ENCODE measurements at regions not wholly inside any gene's neighbourhood (a gene's known extent, or its start where the extent isn't known, plus 50 kb on each side); places are given as distances from the start of the nearest gene placed in this dataset.

GRCh38 chr11:81888391-81888790, 845.3 kb downstream of the FAM181B start:
- no peaks in the 10 kb centered on the region for H3K9me3 ChIP-seq
- H3K4me1 ChIP-seq, result no peaks in the 10 kb centered on the region
- TF ChIP-seq POLR2A (IDR thresholded peaks at IDR 0.05) (no peak), CTCF (IDR thresholded peaks at IDR 0.05) (no peak)
- intact Hi-C loops (cut with DNase I; ENCODE audit: low total_unique reads), result no loop called here
- H3K4me3 ChIP-seq, result no peak overlapping the region
- H3K27me3 ChIP-seq, result no peaks in the 10 kb centered on the region
- no peak for DNase-seq
- H3K36me3 ChIP-seq (ENCODE audit: low read depth, missing control alignments), result no peaks in the 10 kb centered on the region
- no peak overlapping the region for H3K27ac ChIP-seq
- WGBS, 2 donors, result 86 to 90% methylated on average over 1 of the region's 1 CpG

DNA sequence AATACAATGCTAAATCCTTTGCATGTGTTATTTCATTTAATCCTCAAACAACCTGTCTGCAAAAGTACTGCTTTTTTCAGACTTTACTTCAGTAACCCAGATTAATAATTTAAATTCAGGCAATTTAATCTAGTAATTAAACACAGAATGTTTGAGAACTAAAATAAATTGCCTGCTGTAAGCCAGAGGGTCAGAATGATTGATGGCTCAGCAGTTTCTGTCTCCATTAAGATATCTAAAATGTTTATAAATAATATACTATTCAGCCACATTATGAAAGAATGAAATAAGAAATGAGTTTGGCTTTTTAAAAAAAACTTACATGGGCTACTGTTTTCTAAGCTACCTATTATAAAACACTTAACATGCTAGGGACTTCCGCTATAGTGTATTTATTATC, 846.0 kb downstream of the FAM181B start:
- Histone ChIP-seq H3K9me3 (no peaks in the 10 kb centered on the region), H3K27me3 (no peaks in the 10 kb centered on the region), H3K36me3 (ENCODE audit: low read depth, missing control alignments) (no peaks in the 10 kb centered on the region), H3K4me3 (no peak overlapping the region), H3K4me1 (no peaks in the 10 kb centered on the region), H3K27ac (no peak overlapping the region)
- TF ChIP-seq POLR2A (IDR thresholded peaks at IDR 0.05) (no peak), CTCF (IDR thresholded peaks at IDR 0.05) (no peak)
- intact Hi-C loops (cut with DNase I; ENCODE audit: low total_unique reads), result no loop called here
- no peak for DNase-seq
- 97% methylated on average over 1 of the region's 1 CpG for WGBS, 2 donors

GRCh38 chr11:81886406-81887075, 847.1 kb downstream of the FAM181B start:
- H3K27ac ChIP-seq, result no peak overlapping the region
- no peaks in the 10 kb centered on the region for H3K4me1 ChIP-seq
- no peak overlapping the region for H3K4me3 ChIP-seq
- intact Hi-C loops (cut with DNase I; ENCODE audit: low total_unique reads), result no loop called here
- no peaks in the 10 kb centered on the region for H3K9me3 ChIP-seq
- H3K27me3 ChIP-seq, result no peaks in the 10 kb centered on the region
- WGBS, 2 donors, result 83 to 88% methylated on average over 2 of the region's 2 CpGs
- TF ChIP-seq POLR2A (IDR thresholded peaks at IDR 0.05) (no peak), CTCF (IDR thresholded peaks at IDR 0.05) (no peak)
- no peak for DNase-seq
- no peaks in the 10 kb centered on the region for H3K36me3 ChIP-seq (ENCODE audit: low read depth, missing control alignments)

DNA sequence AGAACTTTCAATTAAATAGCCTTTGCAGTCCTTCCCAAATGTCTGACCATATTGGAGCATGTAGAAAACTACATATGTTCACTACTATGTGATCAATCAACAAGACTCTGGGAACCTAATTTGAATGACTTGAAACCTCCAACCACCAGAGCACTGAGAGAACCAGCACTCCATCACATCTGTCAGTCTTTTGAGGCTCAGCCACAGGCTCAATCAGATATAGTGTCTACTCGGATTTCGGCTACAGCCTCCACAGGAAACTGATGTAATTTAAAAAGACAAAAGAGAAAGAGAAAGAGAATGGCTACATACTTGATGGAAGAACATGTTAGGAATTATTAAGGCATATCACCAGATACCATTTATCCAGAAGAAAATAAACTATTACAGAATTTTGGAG, 859.0 kb downstream of the FAM181B start:
- intact Hi-C loops (cut with DNase I; ENCODE audit: low total_unique reads), result no loop called here
- DNase-seq, result no peak
- Histone ChIP-seq H3K4me1 (no peaks in the 10 kb centered on the region), H3K36me3 (ENCODE audit: low read depth, missing control alignments) (no peaks in the 10 kb centered on the region), H3K4me3 (no peak overlapping the region), H3K27me3 (no peaks in the 10 kb centered on the region), H3K9me3 (no peaks in the 10 kb centered on the region), H3K27ac (no peak overlapping the region)
- WGBS, 2 donors, result 51 to 75% methylated on average over 2 of the region's 2 CpGs
- TF ChIP-seq CTCF (IDR thresholded peaks at IDR 0.05), result no peak
- TF ChIP-seq POLR2A (IDR thresholded peaks at IDR 0.05), result no peak

- Histone ChIP-seq H3K27me3 (no peaks in the 10 kb centered on the region), H3K27ac (no peak overlapping the region), H3K36me3 (ENCODE audit: low read depth, missing control alignments) (no peaks in the 10 kb centered on the region), H3K4me1 (no peaks in the 10 kb centered on the region), H3K9me3 (no peaks in the 10 kb centered on the region), H3K4me3 (no peak overlapping the region)
- WGBS, 2 donors, result 47 to 64% methylated on average over 2 of the region's 2 CpGs
- DNase-seq, result no peak
- TF ChIP-seq CTCF (IDR thresholded peaks at IDR 0.05), result no peak
- no peak for TF ChIP-seq POLR2A (IDR thresholded peaks at IDR 0.05)
- intact Hi-C loops (cut with DNase I; ENCODE audit: low total_unique reads), result no loop called here
Measured at GRCh38 chr11:81870815-81871214, 862.8 kb downstream of the FAM181B start.
